HG03159 (cell line): ENCODE measurements at regions not wholly inside any gene's neighbourhood (a gene's known extent, or its start where the extent isn't known, plus 50 kb on each side); places are given as distances from the start of the nearest gene placed in this dataset.

Source experiments
- ATAC-seq: cut with Tn5 transposase; IDR thresholded peaks from one replicate; pipeline ENCODE4 v1.9.1; 2021; ENCODE audit warnings: mild to moderate bottlenecking, moderate library complexity; ENCODE audit not compliant: unreplicated experiment

GRCh38 chr1:101153692-101154091 lies 83.1 kb upstream of the S1PR1 start:
- ATAC-seq, result no peak

GRCh38 chr1:101152633-101153032 lies 84.2 kb upstream of the S1PR1 start:
- no peak for ATAC-seq

- ATAC-seq, result no peak
These were observed 85.5 kb upstream of the S1PR1 start for GRCh38 chr1:101151286-101151685.

- ATAC-seq, result no peak
These were observed 86.1 kb upstream of the S1PR1 start for GRCh38 chr1:101150670-101151069.

GRCh38 chr1:101150266-101150665 lies 86.6 kb upstream of the S1PR1 start:
- no peak for ATAC-seq

- ATAC-seq, result no peak
These were observed 87.8 kb upstream of the S1PR1 start for GRCh38 chr1:101148980-101149379.

GRCh38 chr1:101147381-101147780 lies 89.4 kb upstream of the S1PR1 start:
- no peak for ATAC-seq

- ATAC-seq, result no peak
These were observed 91.4 kb upstream of the S1PR1 start for GRCh38 chr1:101145449-101145820.

- no peak for ATAC-seq
These were observed 92.0 kb upstream of the S1PR1 start for GRCh38 chr1:101144671-101145448.

GRCh38 chr1:101142244-101142643 lies 94.6 kb upstream of the S1PR1 start:
- no peak for ATAC-seq

GRCh38 chr1:101141376-101141775 lies 95.4 kb upstream of the S1PR1 start:
- ATAC-seq, result no peak

GRCh38 chr1:101139821-101140718 lies 96.7 kb upstream of the S1PR1 start:
- ATAC-seq, result no peak

GRCh38 chr1:101139130-101139529 lies 97.7 kb upstream of the S1PR1 start:
- ATAC-seq, result no peak

GRCh38 chr1:101137144-101138126 lies 99.4 kb upstream of the S1PR1 start:
- no peak for ATAC-seq

- ATAC-seq, result peak; percentile 62
These were observed 100.1 kb upstream of the S1PR1 start for GRCh38 chr1:101136739-101137138.

GRCh38 chr1:101136271-101136670 lies 100.5 kb upstream of the S1PR1 start:
- ATAC-seq, result no peak

- ATAC-seq, result no peak
These were observed 101.3 kb upstream of the S1PR1 start for GRCh38 chr1:101135526-101135925.

GRCh38 chr1:101131239-101131843 lies 105.5 kb upstream of the S1PR1 start:
- ATAC-seq, result no peak

GRCh38 chr1:101130673-101131072 lies 105.1 kb upstream of the DPH5 start:
- no peak for ATAC-seq

- ATAC-seq, result no peak
These were observed 103.3 kb upstream of the DPH5 start for GRCh38 chr1:101128846-101129245.
